Activated CD8-positive, alpha-beta memory T cell treated with anti-CD3 and anti-CD28 coated beads for 4 hours (primary cell): ENCODE measurements at regions not wholly inside any gene's neighbourhood (a gene's known extent, or its start where the extent isn't known, plus 50 kb on each side); places are given as distances from the start of the nearest gene placed in this dataset.
"Not testable (repeated sequence)": the region's sequence is repeated elsewhere in the genome, so short reads cannot be mapped to it uniquely, and the experiment has no call there.

Experiments
- DNase-seq, 2 donors: peaks; one replicate each; pipeline ENCODE4 v3.0.0-alpha.2; 2020; ENCODE audit warnings: low read depth in 2 of 2

DNA sequence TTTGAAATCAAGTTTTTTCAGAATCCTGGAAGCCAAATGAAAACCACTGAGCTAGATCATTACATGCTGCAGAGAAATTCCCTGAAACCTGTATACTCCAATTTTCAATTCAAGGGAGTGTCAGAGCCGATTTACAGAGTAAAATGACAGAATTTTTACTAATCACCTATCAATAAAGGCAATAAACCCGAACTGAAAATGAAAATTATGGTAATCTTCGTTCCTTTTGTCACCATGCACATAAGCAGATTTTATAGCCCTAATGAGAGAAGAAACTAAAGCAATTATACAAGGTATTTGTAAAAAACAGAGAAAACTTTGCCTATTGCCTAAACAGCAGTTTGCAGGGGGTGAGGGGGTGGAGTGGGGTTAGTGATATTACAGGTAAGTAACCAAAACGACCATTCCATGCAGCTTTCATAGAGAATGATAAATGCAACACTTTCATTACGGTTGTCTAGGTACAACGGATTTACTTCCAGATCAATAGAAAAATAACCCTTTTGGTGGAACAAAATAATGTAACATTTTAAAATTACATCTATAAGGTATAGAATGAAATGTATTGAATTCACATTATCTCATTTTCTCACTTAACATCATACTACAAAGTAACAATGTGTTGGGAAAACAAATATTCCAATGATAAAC, 115.2 kb upstream of the BEND6 start:
- DNase-seq, result no peak

DNA sequence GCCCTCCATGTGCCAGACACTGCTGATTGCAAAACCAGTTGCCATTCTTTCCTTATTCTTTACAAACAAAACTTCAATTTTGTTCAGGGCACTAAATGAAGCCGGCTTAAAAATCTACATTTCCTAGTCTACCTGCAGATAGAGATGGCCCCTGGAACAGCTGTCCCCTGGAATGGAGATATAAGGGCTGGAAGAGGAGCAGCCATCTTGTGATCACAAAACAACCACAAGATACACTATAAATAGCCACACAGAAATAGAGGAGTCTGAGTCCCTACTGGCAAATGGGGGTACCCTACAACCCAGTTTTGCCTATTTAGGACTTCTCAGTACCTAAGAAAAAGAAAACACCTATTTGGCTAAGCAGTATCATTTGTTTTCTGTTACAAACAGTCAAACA, 115.9 kb upstream of the BEND6 start:
- DNase-seq, result no peak

DNA sequence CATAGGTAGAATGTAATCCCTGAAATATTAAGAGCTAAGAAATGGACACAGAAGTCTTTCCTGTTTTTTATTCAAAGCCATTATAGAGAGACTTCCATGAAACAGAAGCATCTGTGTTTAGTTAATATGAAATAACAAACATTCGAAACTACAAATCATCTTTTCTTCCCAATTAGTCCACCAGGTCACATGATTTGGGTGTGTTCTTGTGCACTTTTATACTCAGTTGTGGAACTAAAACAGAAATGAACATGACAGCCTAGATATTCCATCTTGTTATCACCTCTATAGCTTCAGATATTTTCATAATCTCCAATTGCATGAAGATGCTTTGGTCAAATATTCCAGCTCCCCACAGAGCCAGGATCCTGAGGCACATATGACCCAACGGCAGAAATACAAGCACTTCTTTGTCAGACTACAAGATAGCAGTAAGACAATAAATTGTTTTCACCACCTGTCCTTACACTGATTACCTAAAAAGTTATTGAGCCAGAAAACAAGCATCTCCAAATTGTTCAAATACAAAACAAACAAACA, 116.8 kb upstream of the BEND6 start:
- no peak for DNase-seq

DNA sequence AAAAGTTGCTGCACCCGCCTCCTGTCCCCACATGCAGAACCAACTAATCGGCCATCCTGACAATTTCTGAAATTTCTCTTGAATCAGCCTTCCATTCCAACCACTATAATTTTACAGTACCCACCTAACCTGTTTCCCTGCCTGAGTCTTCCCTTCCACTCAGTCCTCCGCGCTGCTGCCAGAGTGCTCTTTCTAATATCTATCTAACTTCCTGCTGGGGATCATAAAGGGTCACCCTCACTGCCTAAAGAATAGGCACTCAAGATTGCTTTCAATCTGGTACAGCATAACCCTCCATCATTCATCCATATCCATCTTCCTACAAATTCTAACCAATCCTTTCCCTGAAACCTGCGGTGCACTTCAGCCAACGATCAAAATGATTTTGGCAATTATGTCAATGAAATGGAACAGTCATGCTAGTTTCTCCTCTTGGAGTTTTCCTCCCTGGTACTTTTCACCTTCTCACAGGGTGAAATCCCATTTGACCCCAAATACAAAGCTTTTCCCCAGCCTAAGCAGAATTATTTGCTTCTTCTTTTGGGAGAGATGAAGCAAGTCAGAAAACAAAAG, 117.5 kb upstream of the BEND6 start:
- no peak for DNase-seq

DNA sequence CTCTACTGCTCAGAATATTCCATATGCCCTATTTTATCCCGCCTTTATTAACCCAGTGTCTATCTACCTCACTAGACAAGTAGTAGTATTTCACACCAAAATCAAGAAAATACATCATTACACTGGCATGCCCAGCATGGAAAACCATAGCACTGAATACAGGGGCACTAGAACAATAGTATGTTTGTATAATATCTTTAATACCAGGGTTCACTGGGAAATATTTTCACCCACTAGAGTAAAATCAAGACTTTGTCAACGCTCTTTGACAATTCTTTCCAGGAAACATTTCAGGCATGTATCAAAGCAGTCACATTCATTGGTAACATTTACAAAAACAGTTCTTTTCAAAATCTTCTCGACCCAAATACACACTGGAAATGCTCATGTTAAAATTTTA, 119.3 kb upstream of the BEND6 start:
- DNase-seq, result no peak

DNA sequence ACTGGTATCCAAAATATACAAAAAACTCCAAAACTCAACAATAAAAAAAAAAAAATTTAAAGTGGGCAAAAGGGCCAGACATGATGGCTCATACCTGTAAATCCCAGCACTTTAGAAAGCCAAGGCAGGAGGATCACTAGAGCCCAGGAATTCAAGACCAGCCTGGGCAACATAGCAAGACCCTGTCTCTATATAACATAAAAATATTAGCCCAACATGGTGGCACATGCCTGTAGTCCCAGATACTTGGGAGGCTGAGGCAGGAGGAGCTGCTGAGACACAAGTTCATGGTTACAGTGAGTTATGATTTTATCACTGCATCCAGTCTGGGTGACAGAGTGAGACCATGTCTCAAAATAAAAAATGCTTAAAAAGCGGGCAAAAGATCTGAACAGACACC, 121.0 kb upstream of the BEND6 start:
- no peak for DNase-seq

DNA sequence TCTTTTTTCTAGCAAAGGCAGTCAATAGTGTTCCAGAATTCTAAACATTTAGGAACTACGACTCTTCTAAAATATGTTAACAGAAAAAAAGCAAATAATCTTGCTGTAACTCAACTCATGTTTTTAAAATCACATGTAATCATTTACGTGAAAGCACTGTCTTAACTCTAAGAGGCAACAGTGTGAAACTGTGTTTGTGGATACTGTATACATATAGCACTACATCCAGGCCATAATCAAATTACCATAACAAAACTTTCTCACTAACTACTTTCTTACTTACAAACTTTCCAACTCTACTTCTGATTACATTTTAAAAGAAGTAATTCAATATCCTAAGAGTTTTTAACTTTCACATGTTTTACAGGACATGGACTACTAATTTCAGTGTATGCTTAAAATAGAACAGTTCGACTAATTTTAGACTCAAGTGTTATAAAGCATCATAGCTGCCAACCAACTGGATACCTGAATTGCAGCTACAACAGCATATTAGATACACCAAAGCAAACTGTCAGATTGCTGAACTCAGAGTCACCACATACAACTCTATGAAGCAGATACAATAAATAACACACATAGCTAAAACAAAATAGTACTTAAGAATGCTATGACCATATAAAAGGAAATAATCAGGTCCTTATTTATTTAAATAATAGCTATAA, 121.6 kb upstream of the BEND6 start:
- no peak for DNase-seq

DNA sequence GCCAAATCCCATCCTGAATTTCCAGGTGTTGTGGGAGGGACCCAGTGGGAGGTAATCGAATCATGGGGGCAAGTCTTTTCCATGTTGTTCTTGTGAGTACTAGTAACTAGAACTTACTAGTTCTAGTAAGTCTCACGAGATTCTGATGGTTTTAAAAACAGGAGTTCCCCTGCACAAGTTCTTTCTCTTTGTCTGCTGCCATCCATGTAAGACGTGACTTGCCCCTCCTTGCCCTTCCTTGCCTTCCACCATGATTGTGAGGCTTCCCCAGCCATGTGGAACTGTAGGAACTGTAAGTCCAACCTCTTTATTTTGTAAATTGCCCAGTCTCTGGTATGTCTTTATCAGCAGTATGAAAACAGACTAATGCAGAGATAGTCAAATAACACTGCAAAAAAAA, 122.7 kb upstream of the BEND6 start:
- DNase-seq, result no peak

DNA sequence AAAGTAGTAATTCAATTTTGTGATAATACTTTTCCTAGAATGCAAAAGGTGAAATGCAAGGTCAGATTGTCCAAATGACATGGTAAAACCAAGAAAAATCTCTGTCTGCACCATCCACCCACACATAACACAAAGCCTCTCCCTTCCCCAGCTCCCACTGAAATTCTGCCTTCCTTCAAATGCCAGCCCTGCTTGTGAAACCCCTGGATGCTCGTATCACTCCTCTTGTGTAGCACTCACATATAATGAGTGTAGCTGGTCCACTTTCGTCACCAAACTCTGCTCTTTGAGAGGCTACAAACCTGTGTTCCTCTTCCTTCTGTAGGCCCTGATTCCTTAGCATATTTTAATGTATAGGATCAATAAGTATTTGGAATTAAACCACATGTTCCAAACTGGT, 123.6 kb upstream of the BEND6 start:
- no peak for DNase-seq

DNA sequence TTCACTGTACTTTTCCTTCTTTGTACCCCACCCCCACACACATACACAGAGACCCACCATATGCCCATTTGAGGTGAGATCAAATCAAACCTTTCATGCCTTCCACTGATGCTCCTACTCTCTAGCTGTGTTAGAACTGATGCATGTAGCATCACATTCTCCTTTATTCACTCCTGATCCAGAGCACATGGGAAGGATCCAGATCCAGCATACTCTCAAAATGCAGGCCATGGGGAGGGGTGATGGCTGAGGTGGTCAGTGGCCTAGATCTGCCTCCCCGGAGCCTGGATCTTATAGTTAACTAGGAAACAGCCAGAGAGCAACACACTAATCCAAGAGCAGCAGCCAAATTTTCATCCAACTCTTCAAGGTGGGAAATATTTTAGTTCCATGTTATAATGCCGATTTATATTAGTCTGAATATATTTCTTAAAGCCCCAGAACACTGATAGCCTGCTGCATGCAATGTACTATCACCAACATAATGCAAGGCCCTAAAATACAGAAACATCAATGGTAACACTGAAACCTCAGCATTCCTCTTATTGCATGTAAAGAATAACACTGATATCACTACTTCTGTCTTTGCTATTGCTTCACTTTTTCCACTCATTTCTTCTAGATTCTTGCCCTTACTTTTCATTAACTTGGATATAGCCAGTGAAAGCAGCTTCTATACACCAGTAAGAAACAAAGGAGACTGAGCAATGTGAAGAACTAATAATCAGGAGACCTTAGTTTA, 126.8 kb upstream of the BEND6 start:
- no peak for DNase-seq

DNA sequence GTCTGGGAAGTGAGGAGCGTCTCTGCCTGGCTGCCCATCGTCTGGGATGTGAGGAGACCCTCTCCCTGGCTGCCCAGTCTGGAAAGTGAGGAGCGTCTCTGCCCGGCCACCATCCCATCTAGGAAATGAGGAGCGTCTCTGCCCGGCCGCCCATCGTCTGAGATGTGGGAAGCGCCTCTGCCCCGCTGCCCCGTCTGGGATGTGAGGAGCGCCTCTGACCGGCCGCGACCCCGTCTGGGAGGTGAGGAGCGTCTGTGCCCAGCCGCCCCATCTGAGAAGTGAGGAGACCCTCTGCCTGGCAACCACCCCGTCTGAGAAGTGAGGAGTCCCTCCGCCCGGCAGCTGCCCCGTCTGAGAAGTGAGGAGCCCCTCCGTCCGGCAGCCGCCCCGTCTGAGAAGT, 130.5 kb upstream of the BEND6 start:
- not testable (repeated sequence) for DNase-seq

DNA sequence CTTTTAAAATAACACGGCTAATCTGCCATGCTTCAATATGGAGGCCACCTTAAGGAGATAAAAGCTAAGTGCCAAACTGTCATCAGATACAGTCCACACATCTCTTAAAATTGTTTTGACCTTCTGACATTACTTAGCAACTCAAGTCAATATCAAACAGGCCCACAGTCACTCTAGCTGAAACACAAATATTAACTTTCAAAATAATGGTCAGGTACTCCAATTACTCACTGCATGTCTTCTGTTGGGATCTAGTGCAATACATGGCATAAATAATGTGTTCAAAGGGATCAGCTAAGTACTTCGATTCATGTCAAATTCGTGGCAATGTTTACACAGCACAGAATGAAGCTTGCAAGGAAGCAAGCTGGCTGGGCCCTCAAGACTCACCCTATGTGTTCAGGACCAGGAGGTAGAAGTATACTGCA, 133.9 kb upstream of the BEND6 start:
- no peak for DNase-seq

DNA sequence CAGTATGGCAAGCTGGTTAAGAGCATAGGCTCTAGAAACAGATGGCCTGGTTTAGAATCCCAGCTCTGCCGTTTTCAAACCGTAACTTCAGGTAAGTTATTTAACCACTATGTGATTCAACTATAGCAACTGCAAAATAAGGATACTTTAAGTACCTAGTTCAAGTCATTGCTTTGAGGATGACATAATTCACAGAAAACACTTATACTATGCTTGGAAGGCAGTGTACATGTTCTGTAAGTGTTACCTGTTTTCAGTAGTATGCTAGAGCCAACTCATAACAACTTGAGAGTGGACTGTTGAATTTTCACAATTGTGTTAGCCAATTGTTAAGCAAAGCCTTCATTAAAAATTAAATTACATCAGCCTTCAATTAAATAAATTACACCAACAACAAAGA, 134.8 kb upstream of the BEND6 start:
- DNase-seq, result no peak

DNA sequence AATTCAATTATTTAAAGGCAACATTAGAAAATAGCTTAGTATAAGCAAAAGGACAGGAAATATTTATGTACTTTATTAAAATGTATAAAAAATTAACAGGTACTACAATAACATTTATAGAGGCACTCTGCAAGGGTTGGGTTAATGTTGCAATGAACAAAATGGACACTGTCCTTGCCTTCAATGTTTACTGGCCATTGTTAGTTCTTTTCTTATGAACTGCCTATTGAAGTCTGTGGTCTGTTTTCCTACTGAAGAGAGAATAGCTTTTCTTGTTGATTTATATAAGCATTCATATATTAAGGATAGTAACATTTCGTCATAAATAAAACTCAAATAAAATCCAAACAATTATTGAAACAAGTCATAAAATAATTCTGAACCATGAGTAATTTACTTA, 135.3 kb upstream of the BEND6 start:
- no peak for DNase-seq

DNA sequence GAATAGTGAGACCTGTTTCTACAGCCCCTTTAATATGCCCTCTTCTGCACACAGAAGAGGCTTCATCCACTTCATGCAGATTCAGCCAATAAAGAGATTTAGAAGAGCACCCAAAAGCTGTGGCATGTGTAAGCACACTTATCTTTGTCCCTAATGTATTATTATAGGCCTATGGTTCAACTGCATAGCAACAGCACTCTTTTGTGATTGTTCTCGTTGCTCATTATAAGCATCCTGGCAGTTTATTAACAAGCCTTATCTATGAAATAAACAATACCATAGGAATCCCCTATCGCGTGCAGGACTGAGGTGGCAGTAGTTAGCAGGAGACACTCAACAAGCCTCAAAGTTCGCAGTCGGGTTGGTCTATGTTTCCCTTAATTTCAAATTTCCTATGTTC, 138.5 kb upstream of the BEND6 start:
- no peak for DNase-seq

DNA sequence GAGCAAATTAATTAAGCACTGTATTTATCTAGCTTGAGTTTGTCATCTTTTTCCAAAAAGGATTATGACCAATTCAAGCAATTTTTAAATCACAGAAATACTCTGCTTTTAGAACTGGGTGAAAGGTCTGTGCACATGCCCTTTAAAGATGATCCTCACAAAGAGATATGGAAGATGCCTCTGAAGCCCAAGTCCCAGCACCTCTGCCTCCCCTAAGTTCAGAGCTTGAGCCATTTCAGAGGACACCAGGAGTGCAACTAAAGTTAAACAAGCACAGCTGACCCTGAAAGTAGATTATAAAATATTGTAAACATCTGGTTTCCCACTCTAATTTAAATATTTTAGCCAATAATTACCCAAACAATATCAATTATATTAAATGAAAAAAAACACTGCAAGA, 139.5 kb upstream of the BEND6 start:
- no peak for DNase-seq

DNA sequence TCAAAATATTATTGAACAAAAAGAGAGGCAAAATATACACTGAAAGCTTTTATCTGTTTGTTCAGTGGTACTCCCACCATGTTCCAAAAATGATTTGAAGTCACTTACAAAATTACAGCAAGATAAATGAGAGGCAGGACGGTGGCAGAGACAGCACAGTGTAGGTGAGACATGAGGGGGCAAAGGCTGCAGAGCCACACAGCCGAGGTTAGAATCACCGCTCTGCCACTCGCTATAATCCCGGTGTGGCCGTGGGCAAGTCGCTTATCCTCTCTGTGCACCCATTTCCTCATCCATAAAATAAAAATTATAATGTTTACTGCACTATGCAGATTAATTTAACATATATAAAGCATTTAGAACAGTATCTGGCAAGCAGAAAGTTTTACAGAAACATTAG, 140.1 kb upstream of the BEND6 start:
- no peak for DNase-seq

DNA sequence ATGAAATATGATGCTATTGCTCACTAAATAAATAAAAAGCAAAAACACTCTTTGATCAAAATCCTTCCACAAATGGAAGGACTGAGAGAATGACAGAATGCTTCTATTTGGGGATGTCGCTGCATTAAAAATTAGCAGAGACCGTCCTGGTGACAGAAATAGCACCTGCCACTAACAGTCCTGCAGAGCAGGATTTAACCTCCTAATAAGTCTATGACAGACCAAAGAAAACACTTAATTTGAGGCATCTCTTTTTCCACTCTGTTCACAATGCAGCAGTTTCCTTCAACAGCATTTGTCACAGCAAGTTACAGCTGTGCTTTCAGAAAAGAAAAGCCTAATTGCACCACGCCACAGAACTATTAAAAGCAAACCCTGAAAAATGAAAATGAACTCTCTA, 140.6 kb upstream of the BEND6 start:
- DNase-seq, result no peak

DNA sequence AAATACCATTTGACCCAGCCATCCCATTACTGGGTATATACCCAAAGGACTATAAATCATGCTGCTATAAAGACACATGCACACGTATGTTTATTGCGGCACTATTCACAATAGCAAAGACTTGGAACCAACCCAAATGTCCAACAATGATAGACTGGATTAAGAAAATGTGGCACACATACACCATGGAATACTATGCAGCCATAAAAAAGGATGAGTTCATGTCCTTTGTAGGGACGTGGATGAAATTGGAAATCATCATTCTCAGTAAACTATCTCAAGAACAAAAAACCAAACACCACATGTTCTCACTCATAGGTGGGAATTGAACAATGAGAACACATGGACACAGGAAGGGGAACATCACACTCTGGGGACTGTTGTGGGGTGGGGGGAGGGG, 142.1 kb upstream of the BEND6 start:
- not testable (repeated sequence) for DNase-seq

DNA sequence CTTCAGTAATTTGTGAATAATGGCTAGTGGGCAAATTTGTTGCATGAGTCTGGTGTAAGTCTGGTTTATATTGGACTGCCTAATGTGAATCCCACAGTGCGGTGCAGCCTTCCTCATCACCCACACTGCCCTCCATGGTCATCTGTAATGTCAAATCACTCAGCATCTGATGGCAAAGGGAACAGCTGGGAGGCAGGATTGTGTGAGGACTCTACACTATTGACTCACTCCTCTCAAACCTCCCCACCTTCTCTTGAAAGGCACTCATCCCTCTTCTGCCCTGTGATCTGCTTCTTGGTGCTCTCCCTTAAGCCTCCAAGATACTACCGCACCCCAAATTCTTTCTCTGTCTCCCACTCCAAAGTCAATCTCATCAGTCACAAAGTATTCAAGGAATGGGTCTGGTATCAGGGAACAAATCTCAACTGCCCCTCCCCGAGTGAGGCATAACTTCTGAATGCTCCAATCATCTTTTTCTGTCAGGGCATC, 146.0 kb upstream of the BEND6 start:
- DNase-seq, result no peak

DNA sequence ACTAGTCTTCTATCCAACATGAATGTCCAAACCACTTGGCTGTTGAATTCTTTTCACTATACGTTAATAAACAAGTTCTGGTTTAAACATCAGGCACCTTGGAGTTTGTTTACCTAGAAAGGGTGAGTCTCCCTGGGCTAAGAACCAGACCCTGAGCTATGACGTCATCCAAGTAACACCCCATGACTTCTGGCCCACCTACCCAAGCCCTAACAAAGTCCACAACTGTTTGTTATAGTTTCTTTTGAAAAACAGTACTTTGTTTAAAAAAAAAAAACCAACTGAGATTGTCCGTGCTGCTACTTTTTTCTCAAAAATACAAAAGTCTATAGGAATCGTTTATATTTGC, 146.9 kb upstream of the BEND6 start:
- no peak for DNase-seq

DNA sequence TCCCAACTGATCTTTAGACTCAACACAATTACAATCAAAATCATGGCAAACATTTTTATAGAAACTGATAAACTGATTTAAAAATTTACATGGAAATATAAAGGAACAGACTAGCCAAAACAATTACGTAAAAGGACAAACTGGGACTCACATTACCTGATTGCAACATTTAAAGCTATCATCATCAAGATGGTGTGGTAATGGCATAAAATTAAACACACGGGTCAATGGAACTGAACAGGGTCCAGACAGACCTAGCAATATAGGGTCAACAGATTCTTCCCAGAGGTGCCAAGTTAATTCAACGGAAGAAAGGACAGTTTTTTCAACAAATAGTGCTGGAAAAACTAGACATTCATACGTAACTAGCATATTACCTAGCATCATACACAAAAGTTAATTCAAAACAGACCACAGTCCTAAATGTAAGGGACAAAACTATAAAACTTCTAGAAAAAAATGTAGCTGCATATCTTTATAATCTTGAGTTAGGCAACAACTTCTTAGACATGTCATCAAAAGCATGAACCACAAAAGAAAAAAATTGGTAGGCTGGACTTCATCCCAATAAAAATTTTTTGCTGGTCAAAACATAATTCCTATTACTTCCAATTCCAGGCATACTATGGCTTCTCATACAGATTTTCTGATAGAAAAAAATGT, 147.4 kb upstream of the BEND6 start:
- DNase-seq, result no peak
